ENCODE measurements at regions not wholly inside any gene's neighbourhood (a gene's known extent, or its start where the extent isn't known, plus 50 kb on each side); places are given as distances from the start of the nearest gene placed in this dataset.

GRCh38 chr16:52643006-52643405 lies 96.1 kb upstream of the TOX3 start (continued):
- TF ChIP-seq MYNN (tag by site-specific recombination; IDR thresholded peaks at IDR 0.05; ENCODE audit: borderline replicate concordance): no peak

- POLR2A ChIA-PET: no interaction called here
- Histone ChIP-seq H3K36me3 (ENCODE audit: control insufficient read depth in 2 of 2, insufficient read depth in 1 of 2, low read length in 2 of 2) (no peaks in the 10 kb centered on the region), H3K9me3 (ENCODE audit: control insufficient read depth, insufficient read depth, low read depth, low read length) (no peaks in the 10 kb centered on the region), H3K27ac (ENCODE audit: extremely low read depth, low read depth, low read length) (no peak overlapping the region), H3K4me1 (ENCODE audit: control insufficient read depth, insufficient read depth, low read length) (no peaks in the 10 kb centered on the region), H3K4me3 (ENCODE audit: low read depth, low read length) (no peak overlapping the region)
- no peak for TF ChIP-seq ZNF473 (tag by site-specific recombination; IDR thresholded peaks at IDR 0.05)
- TF ChIP-seq ZNF416 (tag by site-specific recombination; IDR thresholded peaks at IDR 0.05): no peak
- TF ChIP-seq ZNF16 (tag by site-specific recombination; IDR thresholded peaks at IDR 0.05; ENCODE audit: low read depth): no peak
- TF ChIP-seq ZSCAN30 (tag by site-specific recombination; IDR thresholded peaks at IDR 0.05): no peak
- no peak for TF ChIP-seq ZFHX2 (tag by site-specific recombination; conservative IDR thresholded peaks at IDR 0.05)
- no peak for TF ChIP-seq KLF16 (tag by site-specific recombination; IDR thresholded peaks at IDR 0.05)
- no peak for TF ChIP-seq ZNF133 (tag by site-specific recombination; IDR thresholded peaks at IDR 0.05)
- TF ChIP-seq ZNF580 (tag by site-specific recombination; IDR thresholded peaks at IDR 0.05): no peak
- no peak for TF ChIP-seq ZNF354C (tag by site-specific recombination; IDR thresholded peaks at IDR 0.05; ENCODE audit: borderline replicate concordance, low read depth)
- CTCF ChIA-PET: no interaction called here
Observed at GRCh38 chr16:52634528-52634927, 87.6 kb upstream of the TOX3 start.

- Histone ChIP-seq H3K27ac (ENCODE audit: extremely low read depth, low read depth, low read length) (no peak overlapping the region), H3K4me3 (ENCODE audit: low read depth, low read length) (no peak overlapping the region), H3K4me1 (ENCODE audit: control insufficient read depth, insufficient read depth, low read length) (no peaks in the 10 kb centered on the region), H3K36me3 (ENCODE audit: control insufficient read depth in 2 of 2, insufficient read depth in 1 of 2, low read length in 2 of 2) (no peaks in the 10 kb centered on the region), H3K9me3 (ENCODE audit: control insufficient read depth, insufficient read depth, low read depth, low read length) (no peaks in the 10 kb centered on the region)
- no peak for TF ChIP-seq ZNF530 (tag by site-specific recombination; IDR thresholded peaks at IDR 0.05; ENCODE audit: low read depth)
- TF ChIP-seq ZBTB8A (tag by site-specific recombination; IDR thresholded peaks at IDR 0.05): no peak
- TF ChIP-seq OSR2 (tag by site-specific recombination; IDR thresholded peaks at IDR 0.05): no peak
- TF ChIP-seq ZNF148 (tag by site-specific recombination; IDR thresholded peaks at IDR 0.05; ENCODE audit: borderline replicate concordance): no peak
- no peak for TF ChIP-seq ZNF473 (tag by site-specific recombination; IDR thresholded peaks at IDR 0.05)
- no peak for TF ChIP-seq ZNF174 (tag by site-specific recombination; IDR thresholded peaks at IDR 0.05)
- no peak for TF ChIP-seq ZNF335 (tag by site-specific recombination; conservative IDR thresholded peaks at IDR 0.05)
- TF ChIP-seq ZNF48 (tag by site-specific recombination; IDR thresholded peaks at IDR 0.05): no peak
- no peak for TF ChIP-seq ZNF2 (tag by site-specific recombination; IDR thresholded peaks at IDR 0.05)
- TF ChIP-seq ZNF621 (tag by site-specific recombination; IDR thresholded peaks at IDR 0.05): no peak
- no peak for TF ChIP-seq ZNF266 (tag by site-specific recombination; IDR thresholded peaks at IDR 0.05; ENCODE audit: low read depth)
- POLR2A ChIA-PET: no interaction called here
- CTCF ChIA-PET: no interaction called here
Observed at GRCh38 chr16:52634104-52634503, 87.2 kb upstream of the TOX3 start.

GRCh38 chr16:52633230-52633629 lies 86.3 kb upstream of the TOX3 start:
- CTCF ChIA-PET: no interaction called here
- Histone ChIP-seq H3K4me3 (ENCODE audit: low read depth, low read length) (no peak overlapping the region), H3K4me1 (ENCODE audit: control insufficient read depth, insufficient read depth, low read length) (no peaks in the 10 kb centered on the region), H3K27ac (ENCODE audit: extremely low read depth, low read depth, low read length) (no peak overlapping the region), H3K9me3 (ENCODE audit: control insufficient read depth, insufficient read depth, low read depth, low read length) (no peaks in the 10 kb centered on the region), H3K36me3 (ENCODE audit: control insufficient read depth in 2 of 2, insufficient read depth in 1 of 2, low read length in 2 of 2) (no peaks in the 10 kb centered on the region)
- POLR2A ChIA-PET: no interaction called here
- TF ChIP-seq ZNF623 (tag by site-specific recombination; IDR thresholded peaks at IDR 0.05) (no peak), ZBTB7A (tag by site-specific recombination; IDR thresholded peaks at IDR 0.05; ENCODE audit: low read depth) (no peak)

All from HEK293 (cell line).